ENCODE measurements at regions not wholly inside any gene's neighbourhood (a gene's known extent, or its start where the extent isn't known, plus 50 kb on each side); places are given as distances from the start of the nearest gene placed in this dataset.

GRCh38 chr2:71936076-71937030 lies 211.3 kb downstream of the CYP26B1 start:
- in situ Hi-C loops (cut with MboI; ENCODE audit: low sequenced_read_pairs, unreplicated experiment) = loop anchor here (25.0 kb wide), 1 partner anchor 801 kb away; no protein-coding TSS in a partner anchor

GRCh38 chr2:71935262-71935848 lies 212.3 kb downstream of the CYP26B1 start:
- DNase-seq (ENCODE audit: low spot score) = no peak
- in situ Hi-C loops (cut with MboI; ENCODE audit: low sequenced_read_pairs, unreplicated experiment) = loop anchor here (25.0 kb wide), 1 partner anchor 802 kb away; no protein-coding TSS in a partner anchor
- TF ChIP-seq CTCF (IDR thresholded peaks at IDR 0.05; ENCODE audit: borderline replicate concordance, control extremely low read depth, extremely low read depth, insufficient read depth, missing control alignments) = no peak

More at GRCh38 chr2:71936076-71937030, 211.3 kb downstream of the CYP26B1 start:
- no peak for TF ChIP-seq CTCF (IDR thresholded peaks at IDR 0.05; ENCODE audit: borderline replicate concordance, control extremely low read depth, extremely low read depth, insufficient read depth, missing control alignments)
- DNase-seq (ENCODE audit: low spot score) = no peak

- no peak for TF ChIP-seq CTCF (IDR thresholded peaks at IDR 0.05; ENCODE audit: borderline replicate concordance, control extremely low read depth, extremely low read depth, insufficient read depth, missing control alignments)
- in situ Hi-C loops (cut with MboI; ENCODE audit: low sequenced_read_pairs, unreplicated experiment) = loop anchor here (25.0 kb wide), 1 partner anchor 803 kb away; no protein-coding TSS in a partner anchor
- peak; percentile 4 for DNase-seq (ENCODE audit: low spot score)
These were observed 212.9 kb downstream of the CYP26B1 start for GRCh38 chr2:71934595-71935261.

GRCh38 chr2:71934320-71934593 lies 213.4 kb downstream of the CYP26B1 start:
- in situ Hi-C loops (cut with MboI; ENCODE audit: low sequenced_read_pairs, unreplicated experiment) = loop anchor here (25.0 kb wide), 1 partner anchor 803 kb away; no protein-coding TSS in a partner anchor
- no peak for TF ChIP-seq CTCF (IDR thresholded peaks at IDR 0.05; ENCODE audit: borderline replicate concordance, control extremely low read depth, extremely low read depth, insufficient read depth, missing control alignments)
- DNase-seq (ENCODE audit: low spot score) = peak; percentile 3

- in situ Hi-C loops (cut with MboI; ENCODE audit: low sequenced_read_pairs, unreplicated experiment) = loop anchor here (25.0 kb wide), 1 partner anchor 804 kb away; no protein-coding TSS in a partner anchor
- no peak for TF ChIP-seq CTCF (IDR thresholded peaks at IDR 0.05; ENCODE audit: borderline replicate concordance, control extremely low read depth, extremely low read depth, insufficient read depth, missing control alignments)
These were observed 214.0 kb downstream of the CYP26B1 start for GRCh38 chr2:71933467-71934319.

More at GRCh38 chr2:71933467-71934319, 214.0 kb downstream of the CYP26B1 start:
- DNase-seq (ENCODE audit: low spot score) = peak; percentile 15

Data from GM13976 (cell line).